HG03196 (cell line): ENCODE measurements at regions not wholly inside any gene's neighbourhood (a gene's known extent, or its start where the extent isn't known, plus 50 kb on each side); places are given as distances from the start of the nearest gene placed in this dataset.
"Not testable (repeated sequence)": the region's sequence is repeated elsewhere in the genome, so short reads cannot be mapped to it uniquely, and the experiment has no call there.

Experiments
- ATAC-seq: cut with Tn5 transposase; IDR thresholded peaks from one replicate; pipeline ENCODE4 v1.9.1; 2021; ENCODE audit not compliant: unreplicated experiment

GRCh38 chr14:38973083-38973700 lies 129.8 kb downstream of the SEC23A start:
- no peak for ATAC-seq

- no peak for ATAC-seq
Measured at GRCh38 chr14:38972511-38972910, 130.5 kb downstream of the SEC23A start.

GRCh38 chr14:38971258-38971921 lies 131.6 kb downstream of the SEC23A start:
- no peak for ATAC-seq

- no peak for ATAC-seq
Measured at GRCh38 chr14:38964630-38965029, 138.4 kb downstream of the SEC23A start.

- ATAC-seq: no peak
Measured at GRCh38 chr14:38960946-38961531, 142.0 kb downstream of the SEC23A start.

GRCh38 chr14:38959021-38959420 lies 144.0 kb downstream of the SEC23A start:
- no peak for ATAC-seq

GRCh38 chr14:38958589-38958988 lies 144.4 kb downstream of the SEC23A start:
- no peak for ATAC-seq

- ATAC-seq: no peak
Measured at GRCh38 chr14:38951451-38951850, 151.6 kb downstream of the SEC23A start.

GRCh38 chr14:38950676-38951075 lies 152.4 kb downstream of the SEC23A start:
- no peak for ATAC-seq

- no peak for ATAC-seq
Measured at GRCh38 chr14:38948576-38948975, 154.5 kb downstream of the SEC23A start.

- ATAC-seq: no peak
Measured at GRCh38 chr14:38948171-38948570, 154.9 kb downstream of the SEC23A start.

GRCh38 chr14:38947343-38947742 lies 155.7 kb downstream of the SEC23A start:
- no peak for ATAC-seq

- ATAC-seq: no peak
Measured at GRCh38 chr14:38944691-38945090, 158.3 kb downstream of the SEC23A start.

- no peak for ATAC-seq
Measured at GRCh38 chr14:38941488-38941887, 161.5 kb downstream of the SEC23A start.

- ATAC-seq: not testable (repeated sequence)
Measured at GRCh38 chr14:38932653-38933000, 170.4 kb downstream of the SEC23A start.

GRCh38 chr14:38931969-38932652 lies 170.9 kb downstream of the SEC23A start:
- ATAC-seq: no peak

- ATAC-seq: no peak
Measured at GRCh38 chr14:38930898-38931297, 172.1 kb downstream of the SEC23A start.

- no peak for ATAC-seq
Measured at GRCh38 chr14:38930022-38930421, 173.0 kb downstream of the SEC23A start.

GRCh38 chr14:38929416-38929815 lies 173.6 kb downstream of the SEC23A start:
- no peak for ATAC-seq

GRCh38 chr14:38921893-38922292 lies 181.1 kb downstream of the SEC23A start:
- not testable (repeated sequence) for ATAC-seq

- no peak for ATAC-seq
Measured at GRCh38 chr14:38915125-38915524, 187.9 kb downstream of the SEC23A start.

GRCh38 chr14:38910092-38910491 lies 192.9 kb downstream of the SEC23A start:
- no peak for ATAC-seq
